ENCODE measurements at regions not wholly inside any gene's neighbourhood (a gene's known extent, or its start where the extent isn't known, plus 50 kb on each side); places are given as distances from the start of the nearest gene placed in this dataset.

DNA sequence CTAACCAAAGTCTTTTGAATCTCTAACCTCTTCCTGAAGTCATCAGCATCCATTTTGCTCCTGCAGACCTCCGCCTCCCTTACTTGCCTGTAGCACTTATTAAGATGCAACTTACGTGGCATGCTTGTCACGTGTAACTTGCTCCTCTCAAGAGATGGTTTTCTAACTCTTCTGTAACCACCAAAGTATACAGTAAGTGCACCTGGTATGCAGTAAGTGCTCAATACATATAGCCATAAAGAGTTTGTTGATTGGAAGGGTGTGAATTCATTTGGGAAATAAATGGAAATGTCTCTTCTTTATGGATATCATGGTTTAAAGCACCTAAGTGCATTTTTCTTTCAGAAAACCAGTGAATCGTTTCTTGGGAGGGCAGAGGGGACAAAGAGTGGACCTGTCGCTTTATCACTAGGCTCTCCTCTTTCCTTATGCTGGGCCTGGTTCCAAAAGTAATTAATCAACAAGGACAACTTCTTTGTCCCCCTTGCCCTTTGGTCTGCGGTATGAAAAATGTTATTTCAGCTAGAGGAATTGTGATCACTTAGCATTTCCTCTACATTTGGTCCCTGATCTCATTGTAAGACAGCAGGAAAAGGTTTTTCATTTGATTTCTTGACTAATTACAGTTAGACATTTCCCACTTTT, 370.0 kb upstream of the SPRED2 start:
- no peak for TF ChIP-seq CTCF (IDR thresholded peaks at IDR 0.05; ENCODE audit: poor library complexity)
- no peak for TF ChIP-seq EZH2 (IDR thresholded peaks at IDR 0.05; ENCODE audit: borderline replicate concordance)
- TF ChIP-seq EZH2phosphoT487 (IDR thresholded peaks at IDR 0.05; ENCODE audit: low read depth, severe bottlenecking, unreplicated experiment): no peak
